IMR-90 (cell line): ENCODE measurements at regions not wholly inside any gene's neighbourhood (a gene's known extent, or its start where the extent isn't known, plus 50 kb on each side); places are given as distances from the start of the nearest gene placed in this dataset.

Experiments
- CHD1 ChIP-seq: IDR thresholded peaks from 2 replicates; pipeline ENCODE4 v1.6.1; 2012; ENCODE audit warnings: low read depth, low read length, improper control_type of control experiment
- FOS ChIP-seq: fragments of 150-350 bp; IDR thresholded peaks from 2 replicates; pipeline ENCODE4 v1.6.1; 2016; ENCODE audit warnings: low read depth, low read length
- MAZ ChIP-seq: IDR thresholded peaks from 2 replicates; pipeline ENCODE4 v1.6.1; 2012; ENCODE audit warnings: low read depth, mild to moderate bottlenecking, low read length, improper control_type of control experiment, moderate library complexity, borderline replicate concordance
- MXI1 ChIP-seq: IDR thresholded peaks from 2 replicates; pipeline ENCODE4 v1.6.1; 2012; ENCODE audit warnings: low read depth, mild to moderate bottlenecking, low read length, moderate library complexity, borderline replicate concordance
- POLR2A ChIP-seq: IDR thresholded peaks from 2 replicates; pipeline ENCODE4 v1.6.1; 2012; ENCODE audit warnings: mild to moderate bottlenecking, low read depth, low read length
- RAD21 ChIP-seq: IDR thresholded peaks from 2 replicates; pipeline ENCODE4 v1.6.1; 2012; ENCODE audit warnings: low read length, improper control_type of control experiment
- SMC3 ChIP-seq: fragments of 150-350 bp; IDR thresholded peaks from 2 replicates; pipeline ENCODE4 v1.6.1; 2016; ENCODE audit warnings: low read depth, mild to moderate bottlenecking, antibody characterized with exemption, low read length, moderate library complexity
- TF ChIP-seq, protein P1 (sequence below): conservative IDR thresholded peaks from 2 replicates; pipeline ENCODE4 v1.5.1; 2012; ENCODE audit warnings: mild to moderate bottlenecking, low read depth, low read length, improper control_type of control experiment
- TF ChIP-seq, protein P2 (sequence below): fragments of 150-350 bp; IDR thresholded peaks from 2 replicates; pipeline ENCODE4 v1.6.1; 2017; ENCODE audit warnings: mild to moderate bottlenecking, antibody characterized with exemption, low read length, low read depth

DNA sequence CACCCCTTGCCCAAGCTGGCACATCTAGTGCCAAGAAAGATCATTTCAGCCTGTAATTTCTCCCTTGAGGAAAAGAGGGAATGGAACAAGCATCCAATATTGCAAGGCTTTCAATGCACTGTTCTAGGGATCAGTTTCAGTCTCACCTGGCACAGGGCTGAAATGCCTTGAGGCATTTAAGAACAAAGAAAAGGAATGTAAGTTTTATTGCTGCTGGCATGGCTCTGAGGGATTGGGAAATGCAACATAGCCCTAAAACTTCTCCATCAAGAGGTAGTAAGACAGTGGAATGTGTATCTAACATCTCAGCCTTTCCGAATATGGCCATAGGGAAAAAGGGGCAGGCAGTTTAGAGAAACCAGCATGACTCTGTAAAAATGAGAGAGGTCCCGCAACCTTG, 732.6 kb upstream of the LCORL start:
- TF ChIP-seq POLR2A, result no peak
- no peak for TF ChIP-seq SMC3
- TF ChIP-seq MAZ, result no peak
- TF ChIP-seq, protein P1, sequence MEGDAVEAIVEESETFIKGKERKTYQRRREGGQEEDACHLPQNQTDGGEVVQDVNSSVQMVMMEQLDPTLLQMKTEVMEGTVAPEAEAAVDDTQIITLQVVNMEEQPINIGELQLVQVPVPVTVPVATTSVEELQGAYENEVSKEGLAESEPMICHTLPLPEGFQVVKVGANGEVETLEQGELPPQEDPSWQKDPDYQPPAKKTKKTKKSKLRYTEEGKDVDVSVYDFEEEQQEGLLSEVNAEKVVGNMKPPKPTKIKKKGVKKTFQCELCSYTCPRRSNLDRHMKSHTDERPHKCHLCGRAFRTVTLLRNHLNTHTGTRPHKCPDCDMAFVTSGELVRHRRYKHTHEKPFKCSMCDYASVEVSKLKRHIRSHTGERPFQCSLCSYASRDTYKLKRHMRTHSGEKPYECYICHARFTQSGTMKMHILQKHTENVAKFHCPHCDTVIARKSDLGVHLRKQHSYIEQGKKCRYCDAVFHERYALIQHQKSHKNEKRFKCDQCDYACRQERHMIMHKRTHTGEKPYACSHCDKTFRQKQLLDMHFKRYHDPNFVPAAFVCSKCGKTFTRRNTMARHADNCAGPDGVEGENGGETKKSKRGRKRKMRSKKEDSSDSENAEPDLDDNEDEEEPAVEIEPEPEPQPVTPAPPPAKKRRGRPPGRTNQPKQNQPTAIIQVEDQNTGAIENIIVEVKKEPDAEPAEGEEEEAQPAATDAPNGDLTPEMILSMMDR, result no peak
- TF ChIP-seq, protein P2, sequence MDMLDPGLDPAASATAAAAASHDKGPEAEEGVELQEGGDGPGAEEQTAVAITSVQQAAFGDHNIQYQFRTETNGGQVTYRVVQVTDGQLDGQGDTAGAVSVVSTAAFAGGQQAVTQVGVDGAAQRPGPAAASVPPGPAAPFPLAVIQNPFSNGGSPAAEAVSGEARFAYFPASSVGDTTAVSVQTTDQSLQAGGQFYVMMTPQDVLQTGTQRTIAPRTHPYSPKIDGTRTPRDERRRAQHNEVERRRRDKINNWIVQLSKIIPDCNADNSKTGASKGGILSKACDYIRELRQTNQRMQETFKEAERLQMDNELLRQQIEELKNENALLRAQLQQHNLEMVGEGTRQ, result no peak
- no peak for TF ChIP-seq FOS
- no peak for TF ChIP-seq CHD1
- no peak for TF ChIP-seq MXI1
- TF ChIP-seq RAD21, result no peak
